ENCODE measurements at regions not wholly inside any gene's neighbourhood (a gene's known extent, or its start where the extent isn't known, plus 50 kb on each side); places are given as distances from the start of the nearest gene placed in this dataset.
"Not testable (repeated sequence)": the region's sequence is repeated elsewhere in the genome, so short reads cannot be mapped to it uniquely, and the experiment has no call there.

DNA sequence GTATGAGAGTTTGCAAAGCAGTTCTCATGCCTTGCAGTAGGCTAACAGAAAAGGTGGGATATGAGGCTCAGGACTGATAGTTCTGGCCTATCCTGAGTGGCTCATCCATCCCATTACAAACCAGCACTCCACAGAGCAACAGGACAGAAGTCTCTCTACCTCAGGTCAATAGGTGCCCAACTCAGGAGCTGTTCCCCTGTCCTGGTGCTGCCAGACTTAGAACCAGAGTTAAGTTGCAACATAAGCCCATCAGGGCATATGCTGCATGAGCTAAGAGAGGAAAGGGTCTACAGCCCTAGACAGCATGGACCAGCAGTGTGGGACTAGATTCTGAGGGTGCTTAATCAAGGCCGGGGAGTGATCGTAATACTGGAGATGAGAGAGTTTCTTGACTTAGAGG lies 104.8 kb upstream of the ECI2 start:
- H3K4me3 ChIP-seq, result no peak overlapping the region
- H3K9me3 ChIP-seq, result peaks cover 11% of the 10 kb centered on the region
- no peaks in the 10 kb centered on the region for H3K4me1 ChIP-seq
- ATAC-seq (no peak), DNase-seq (no peak)
- no peak overlapping the region for H3K27ac ChIP-seq
- H3K27me3 ChIP-seq (ENCODE audit: low read depth), result no peaks in the 10 kb centered on the region
- H3K36me3 ChIP-seq, result no peaks in the 10 kb centered on the region
- TF ChIP-seq CTCF (IDR thresholded peaks at IDR 0.05), result no peak
- intact Hi-C loops (cut with DNase I), result no loop called here

DNA sequence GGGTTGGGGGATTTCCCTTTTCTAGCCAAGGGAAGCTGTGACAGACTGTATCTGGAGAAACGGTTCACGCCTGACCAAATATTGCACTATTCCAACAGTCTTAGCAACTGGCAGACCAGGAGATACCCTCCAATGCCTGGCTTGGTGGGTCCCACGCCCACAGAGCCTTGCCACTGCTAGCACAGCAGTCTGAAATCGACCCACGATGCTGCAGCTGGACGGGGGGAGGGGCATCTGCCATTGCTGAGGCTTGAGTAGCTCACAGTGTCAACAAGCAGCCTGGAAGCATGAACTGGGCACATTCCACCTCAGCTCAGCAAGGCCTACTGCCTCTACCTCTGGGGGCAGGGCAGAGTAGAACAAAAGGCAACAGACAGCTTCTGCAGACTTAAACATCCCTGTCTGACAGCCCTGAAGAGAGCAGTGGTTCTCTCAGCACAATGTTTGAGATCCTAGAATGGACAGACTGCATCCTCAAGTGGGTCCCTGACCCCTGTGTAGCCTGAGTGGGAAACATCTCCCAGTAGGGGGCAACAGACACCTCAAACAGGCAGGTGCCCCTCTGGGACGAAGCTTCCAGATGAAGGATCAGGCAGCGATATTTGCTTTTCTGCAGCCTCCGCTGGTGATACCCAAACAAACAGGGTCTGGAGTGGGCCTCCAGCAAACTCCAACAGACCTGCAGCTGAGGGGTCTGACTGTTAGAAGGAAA lies 89.9 kb upstream of the ECI2 start:
- intact Hi-C loops (cut with DNase I), result no loop called here
- no peaks in the 10 kb centered on the region for H3K27me3 ChIP-seq (ENCODE audit: low read depth)
- no peak for DNase-seq

DNA sequence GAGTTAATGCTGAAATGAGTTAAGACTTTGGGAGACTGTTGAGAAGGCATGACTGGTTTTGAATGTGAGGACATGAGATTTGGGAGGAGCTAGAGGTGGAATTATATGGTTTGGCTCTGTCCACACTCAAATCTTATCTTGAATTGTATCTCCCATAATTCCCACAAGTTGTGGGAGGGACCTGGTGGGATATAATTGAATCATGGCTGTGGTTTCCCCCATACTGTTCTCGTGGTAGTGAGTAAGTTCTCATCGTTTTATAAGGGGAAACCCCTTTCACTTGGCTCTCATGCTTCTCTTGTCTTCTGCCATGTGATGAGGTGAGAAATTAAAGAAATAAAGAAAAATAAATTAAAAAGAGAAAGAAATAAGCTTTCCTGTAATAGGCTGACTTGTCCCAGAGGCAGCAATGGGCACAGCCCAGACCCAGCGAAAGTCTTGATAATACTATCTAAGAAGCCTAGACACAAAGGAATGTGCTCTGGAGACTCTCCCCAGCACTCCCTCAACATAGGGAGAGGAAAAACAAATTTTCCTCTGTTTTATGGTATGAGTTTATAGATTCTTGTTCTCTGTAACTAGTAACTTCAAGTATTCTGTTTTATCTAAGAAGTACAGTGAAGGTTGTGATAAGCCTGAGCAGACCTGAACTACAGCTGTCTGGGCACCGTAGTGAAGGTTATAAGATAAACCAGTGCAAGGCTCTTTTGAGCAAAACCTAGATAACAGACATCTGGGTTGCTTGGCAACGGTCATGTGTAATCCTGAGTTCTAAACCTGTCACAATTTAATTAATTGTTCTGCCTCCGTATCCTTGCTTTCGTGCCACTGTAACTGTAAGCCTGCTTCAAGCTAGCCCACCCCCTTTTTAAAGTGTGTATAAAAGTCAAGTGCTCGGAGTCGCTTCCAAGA lies 88.9 kb upstream of the ECI2 start:
- H3K36me3 ChIP-seq, result no peaks in the 10 kb centered on the region
- no peak overlapping the region for H3K4me3 ChIP-seq
- H3K27me3 ChIP-seq (ENCODE audit: low read depth), result no peaks in the 10 kb centered on the region
- DNase-seq (no peak), ATAC-seq (peak in 1 of 2 donors; percentile 14)
- H3K27ac ChIP-seq, result no peak overlapping the region
- no peak for TF ChIP-seq CTCF (IDR thresholded peaks at IDR 0.05)
- H3K9me3 ChIP-seq, result no peaks in the 10 kb centered on the region
- intact Hi-C loops (cut with DNase I), result no loop called here
- H3K4me1 ChIP-seq, result no peaks in the 10 kb centered on the region

More for the DNA sequence above, 89.9 kb upstream of the ECI2 start:
- Histone ChIP-seq H3K36me3 (no peaks in the 10 kb centered on the region), H3K9me3 (no peaks in the 10 kb centered on the region), H3K4me3 (no peak overlapping the region), H3K4me1 (no peaks in the 10 kb centered on the region), H3K27ac (no peak overlapping the region)
- ATAC-seq, result peak in 1 of 2 donors; percentile 80
- TF ChIP-seq CTCF (IDR thresholded peaks at IDR 0.05), result no peak

- TF ChIP-seq CTCF (IDR thresholded peaks at IDR 0.05), result no peak
- no peaks in the 10 kb centered on the region for H3K9me3 ChIP-seq
- H3K4me3 ChIP-seq, result no peak overlapping the region
- no peak overlapping the region for H3K27ac ChIP-seq
- intact Hi-C loops (cut with DNase I), result no loop called here
- no peaks in the 10 kb centered on the region for H3K36me3 ChIP-seq
- ATAC-seq (no peak), DNase-seq (no peak)
- H3K27me3 ChIP-seq (ENCODE audit: low read depth), result no peaks in the 10 kb centered on the region
- H3K4me1 ChIP-seq, result no peaks in the 10 kb centered on the region
Observed at GRCh38 chr6:4220558-4220957, 85.2 kb upstream of the ECI2 start.

- H3K4me1 ChIP-seq; H3K9me3 ChIP-seq; H3K27me3 ChIP-seq (ENCODE audit: low read depth); H3K36me3 ChIP-seq; ATAC-seq; H3K27ac ChIP-seq; H3K4me3 ChIP-seq; DNase-seq; intact Hi-C loops (cut with DNase I): not testable (repeated sequence)
Observed at GRCh38 chr6:4218619-4219317, 83.4 kb upstream of the ECI2 start.
